GM12878 (cell line): ENCODE measurements at regions not wholly inside any gene's neighbourhood (a gene's known extent, or its start where the extent isn't known, plus 50 kb on each side); places are given as distances from the start of the nearest gene placed in this dataset.

Experiments
- ATAC-seq: fragments of 200-7000 bp; cut with Tn5 transposase; 3 replicates; pipeline ENCODE4 v1.9.1; 2020; ENCODE audit warnings: mild to moderate bottlenecking, moderate library complexity
- BruUV-seq: library from RNA; stranded (reverse); fragments of 400-500 nt; replicated peaks from 2 replicates; lab custom pipeline; 2021; lab: Mats Ljungman, UMichigan
- CTCF ChIA-PET: fragments of 300-600 bp; sonication (Branson Sonifier 250); formaldehyde crosslinking; extraction: SDS; loops from one replicate; lab custom pipeline; 2021; ENCODE audit warnings: inconsistent platforms; lab: Yijun Ruan, JAX
- POLR2A ChIA-PET: fragments of 350-600 bp; formaldehyde crosslinking; extraction: SDS; loops from one replicate; lab custom pipeline; 2021; ENCODE audit warnings: inconsistent platforms; lab: Charles Lee
- RAD21 ChIA-PET: fragments of 300-600 bp; sonication (Branson Sonifier 250); formaldehyde crosslinking; loops from one replicate; lab custom pipeline; 2023; ENCODE audit warnings: antibody characterized with exemption; ENCODE audit not compliant: unreplicated experiment; lab: Charles Lee
- SMC1A ChIA-PET: fragments of 300-600 bp; sonication (Branson Sonifier 250); formaldehyde crosslinking; loops from one replicate; lab custom pipeline; 2023; ENCODE audit not compliant: unreplicated experiment, uncharacterized antibody; lab: Charles Lee
- DNase-seq: peaks from one replicate; pipeline ENCODE4 v3.0.0-alpha.2; 2011; ENCODE audit warnings: low read depth, low spot score
- FAIRE-seq: peaks from 3 replicates; lab custom pipeline; 2011; peaks lifted over from hg19 to GRCh38; lab: Jason Lieb, UNC
- H2AFZ ChIP-seq: 2 replicates; pipeline ENCODE4 v1.6.0; 2011; ENCODE audit warnings: low read depth, low read length, control low read depth; ENCODE audit not compliant: control insufficient read depth
- H3K27ac ChIP-seq: 2 replicates; pipeline ENCODE4 v1.5.1; 2011; ENCODE audit warnings: control low read depth; ENCODE audit not compliant: control insufficient read depth, insufficient read depth
- H3K27me3 ChIP-seq, 2 experiments: replicated peaks in 1 of 2; 2 replicates each; pipeline versions ENCODE4 v1.6.0 to v1.6.1; 2011; ENCODE audit warnings: low read length in 1 of 2; ENCODE audit not compliant: control insufficient read depth in 2 of 2, insufficient read depth in 2 of 2
- H3K36me3 ChIP-seq, 2 experiments: 2 replicates each; pipeline ENCODE4 v1.5.1; 2011; ENCODE audit warnings: low read length in 1 of 2; ENCODE audit not compliant: control insufficient read depth in 2 of 2, insufficient read depth in 2 of 2
- H3K4me1 ChIP-seq: 2 replicates; pipeline ENCODE4 v1.6.1; 2011; ENCODE audit warnings: mild to moderate bottlenecking, low read length, moderate library complexity, mixed read lengths; ENCODE audit not compliant: control insufficient read depth, insufficient read depth
- H3K4me2 ChIP-seq: 2 replicates; pipeline ENCODE4 v1.6.0; 2011; ENCODE audit warnings: control low read depth; ENCODE audit not compliant: control insufficient read depth, insufficient read depth
- H3K4me3 ChIP-seq: fragments of 200-600 bp; sonication (generic); 2 replicates; pipeline ENCODE4 v1.5.1; 2016
- H3K79me2 ChIP-seq: 2 replicates; pipeline ENCODE4 v1.6.0; 2011; ENCODE audit warnings: low read length; ENCODE audit not compliant: control insufficient read depth, insufficient read depth
- H3K9ac ChIP-seq: 2 replicates; pipeline ENCODE4 v1.8.0; 2011; ENCODE audit warnings: low read length, control low read depth, mixed read lengths; ENCODE audit not compliant: control insufficient read depth, insufficient read depth
- H3K9me3 ChIP-seq: replicated peaks from 3 replicates; pipeline ENCODE4 v1.5.1; 2011; ENCODE audit warnings: mild to moderate bottlenecking, low read length; ENCODE audit not compliant: control insufficient read depth, insufficient read depth
- H4K20me1 ChIP-seq: 2 replicates; pipeline ENCODE4 v1.6.0; 2011; ENCODE audit not compliant: control insufficient read depth, insufficient read depth
- ATF7 ChIP-seq: fragments of 450-650 bp; IDR thresholded peaks from 2 replicates; pipeline ENCODE4 v1.6.1; 2016; ENCODE audit warnings: low read depth, mild to moderate bottlenecking
- CHD2 ChIP-seq: IDR thresholded peaks from 2 replicates; pipeline ENCODE4 v1.6.1; 2011; ENCODE audit warnings: low read depth, low read length, improper control_type of control experiment, borderline replicate concordance
- HDAC2 ChIP-seq: fragments of 200-600 bp; sonication (generic); IDR thresholded peaks from 2 replicates; pipeline ENCODE4 v1.6.1; 2017
- KAT2A ChIP-seq: conservative IDR thresholded peaks from 2 replicates; pipeline ENCODE4 v1.6.1; 2011; ENCODE audit warnings: low read depth, low read length; ENCODE audit not compliant: control insufficient read depth
- LARP7 ChIP-seq: fragments of 450-650 bp; IDR thresholded peaks from 2 replicates; pipeline ENCODE4 v1.6.1; 2017; ENCODE audit warnings: mild to moderate bottlenecking
- NFYB ChIP-seq: IDR thresholded peaks from 2 replicates; pipeline ENCODE4 v1.6.1; 2011; ENCODE audit warnings: low read depth, mild to moderate bottlenecking, low read length, improper control_type of control experiment, moderate library complexity; ENCODE audit not compliant: insufficient read depth
- PAX5 ChIP-seq: IDR thresholded peaks from 2 replicates; pipeline ENCODE4 v1.6.1; 2011; ENCODE audit warnings: low read depth, low read length, borderline replicate concordance
- RELB ChIP-seq: fragments of 450-650 bp; IDR thresholded peaks from 2 replicates; pipeline ENCODE4 v1.6.1; 2017; ENCODE audit warnings: low read depth, mild to moderate bottlenecking, moderate library complexity
- REST ChIP-seq: IDR thresholded peaks from 2 replicates; pipeline ENCODE4 v1.6.1; 2012; ENCODE audit warnings: mild to moderate bottlenecking, low read depth, low read length
- ZNF384 ChIP-seq: IDR thresholded peaks from 2 replicates; pipeline ENCODE4 v1.6.1; 2012; ENCODE audit warnings: low read depth, mild to moderate bottlenecking, low read length, improper control_type of control experiment, borderline replicate concordance
- ZNF687 ChIP-seq: fragments of 450-650 bp; IDR thresholded peaks from 2 replicates; pipeline ENCODE4 v1.6.1; 2017; ENCODE audit warnings: mild to moderate bottlenecking, moderate library complexity
- ZZZ3 ChIP-seq: IDR thresholded peaks from 2 replicates; pipeline ENCODE4 v1.6.1; 2011; ENCODE audit warnings: low read depth; ENCODE audit not compliant: control insufficient read depth, insufficient read length
- in situ Hi-C: fragments of 300-500 bp; cut with MboI; formaldehyde crosslinking; loops from 9 replicates; pipeline ENCODE4 v1.14.3; 2018; ENCODE audit warnings: mixed read lengths
- intact Hi-C: fragments of 100-400 bp; cut with micrococcal nuclease; formaldehyde crosslinking; loops from one replicate; pipeline ENCODE4 v1.14.2; 2022; ENCODE audit not compliant: unreplicated experiment

GRCh38 chr13:104532132-104532531 lies 1465.9 kb upstream of the SLC10A2 start:
- Histone ChIP-seq H3K4me2 (no peak overlapping the region), H4K20me1 (no peaks in the 10 kb centered on the region), H3K27ac (no peak overlapping the region), H3K4me3 (no peak overlapping the region), H3K27me3 (no peaks in the 10 kb centered on the region), H2AFZ (no peak overlapping the region), H3K9ac (no peak overlapping the region), H3K4me1 (no peaks in the 10 kb centered on the region), H3K36me3 (no peaks in the 10 kb centered on the region), H3K79me2 (no peaks in the 10 kb centered on the region), H3K9me3 (no peaks in the 10 kb centered on the region)
- SMC1A ChIA-PET: interaction anchor here (0.9 kb wide), 1 partner anchor 1343 kb away, joined by 3 read pairs; no protein-coding TSS in a partner anchor
- FAIRE-seq: no peak
- no TSS peak for BruUV-seq
- TF ChIP-seq REST (no peak), PAX5 (no peak), NFYB (no peak), ATF7 (no peak), KAT2A (no peak), ZNF687 (no peak), ZZZ3 (no peak), ZNF384 (no peak), CHD2 (no peak), HDAC2 (no peak), LARP7 (no peak), RELB (no peak)
- no peak for DNase-seq
- no peak for ATAC-seq
- intact Hi-C loops: no loop called here
- RAD21 ChIA-PET: no interaction called here
- in situ Hi-C loops: no loop called here
- CTCF ChIA-PET: no interaction called here
- POLR2A ChIA-PET: no interaction called here
